ENCODE measurements at regions not wholly inside any gene's neighbourhood (a gene's known extent, or its start where the extent isn't known, plus 50 kb on each side); places are given as distances from the start of the nearest gene placed in this dataset.
"Not testable (repeated sequence)": the region's sequence is repeated elsewhere in the genome, so short reads cannot be mapped to it uniquely, and the experiment has no call there.

DNA sequence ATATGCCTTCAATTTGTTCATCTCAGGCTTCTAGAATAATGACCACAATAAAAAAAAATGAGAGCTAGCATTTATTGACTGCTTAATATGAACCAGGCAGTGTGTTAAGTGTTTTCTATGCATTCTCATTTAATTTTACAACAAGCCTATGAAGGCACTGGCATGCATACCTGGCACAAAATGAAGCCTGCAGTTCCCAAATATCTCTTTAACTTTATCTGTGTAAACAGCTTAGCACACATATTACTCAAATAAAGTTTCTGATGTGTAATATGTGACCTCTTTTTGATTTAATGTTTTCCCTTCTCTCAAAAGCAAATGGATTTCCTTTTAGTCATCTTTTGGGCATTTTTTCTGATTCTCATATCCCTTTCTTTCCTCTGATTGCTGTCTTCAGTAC is 671.8 kb downstream of the PCDH7 start:
- no peak for DNase-seq

DNA sequence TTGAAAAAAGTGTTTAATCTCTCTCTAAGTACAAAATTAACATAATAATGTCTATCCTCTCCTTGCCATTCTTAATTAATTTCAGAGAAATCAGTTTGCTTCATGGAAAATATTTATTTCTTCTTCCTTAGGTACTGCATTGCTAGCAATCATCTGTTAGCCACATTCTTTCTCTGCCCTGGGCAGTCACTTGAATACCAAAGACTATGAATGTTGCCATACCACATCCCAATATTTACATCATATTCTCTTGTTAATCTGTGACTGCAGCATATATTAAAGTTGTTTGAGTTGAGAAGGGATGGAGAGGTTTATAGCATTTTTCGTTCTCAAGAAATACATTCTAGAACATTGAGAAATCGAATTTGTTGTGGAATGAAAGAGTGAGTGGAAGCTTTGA is 672.8 kb downstream of the PCDH7 start:
- DNase-seq: no peak

DNA sequence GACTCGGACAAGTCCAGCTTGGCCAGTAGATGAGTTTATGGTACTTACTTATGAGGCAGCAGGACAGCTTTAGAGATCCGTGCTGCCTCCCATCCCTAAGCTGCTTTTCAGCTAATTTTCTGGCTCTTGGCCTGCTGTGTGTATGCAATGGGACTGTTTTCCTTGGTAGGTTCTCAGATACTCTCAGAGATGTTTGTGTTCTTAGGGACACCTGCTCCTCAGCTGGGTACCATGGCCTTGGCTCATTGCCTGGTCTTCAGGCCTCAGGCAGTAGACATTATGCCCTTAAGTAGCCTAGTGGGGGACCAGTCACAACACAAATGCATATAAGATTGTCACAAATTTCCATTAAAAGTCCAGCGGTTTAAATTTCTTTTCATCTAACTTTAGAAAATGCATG is 688.0 kb downstream of the PCDH7 start:
- DNase-seq: no peak

DNA sequence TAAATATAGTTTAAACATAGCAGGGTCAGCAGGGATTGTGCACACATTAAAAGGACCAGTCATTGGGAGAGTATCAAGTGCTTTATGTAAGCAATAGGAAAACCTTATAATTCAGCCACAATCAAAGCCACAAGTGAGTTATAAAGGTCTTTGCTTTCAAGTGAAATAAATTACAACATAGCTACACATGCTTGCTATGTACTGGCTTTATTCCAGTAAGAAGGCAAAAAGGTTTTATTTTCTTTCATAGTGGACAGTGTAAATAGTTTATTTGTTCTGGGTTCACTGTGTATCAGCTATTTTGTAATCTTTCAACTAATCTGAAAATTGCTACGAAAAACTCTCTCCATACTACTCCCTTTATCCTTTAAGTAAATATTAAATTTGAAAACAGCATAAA is 691.4 kb downstream of the PCDH7 start:
- DNase-seq: no peak

DNA sequence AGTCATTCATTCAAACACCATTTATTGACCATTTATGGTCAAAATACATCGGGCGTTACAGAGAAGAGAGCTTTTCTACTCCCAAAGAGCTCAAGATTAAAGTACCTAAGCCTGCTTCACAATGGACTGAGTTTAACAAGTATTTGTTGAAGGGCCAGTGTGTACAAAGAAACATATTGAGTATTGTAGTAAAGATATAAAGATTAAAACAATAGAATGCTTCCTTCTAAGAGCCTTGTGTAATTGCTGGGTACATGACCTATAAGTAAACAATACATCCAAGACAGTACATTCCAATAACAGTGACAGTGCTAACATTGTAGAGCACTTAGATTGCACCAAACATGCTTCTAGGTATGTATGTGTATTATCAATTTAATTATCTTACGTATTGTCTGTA is 695.5 kb downstream of the PCDH7 start:
- DNase-seq: no peak

DNA sequence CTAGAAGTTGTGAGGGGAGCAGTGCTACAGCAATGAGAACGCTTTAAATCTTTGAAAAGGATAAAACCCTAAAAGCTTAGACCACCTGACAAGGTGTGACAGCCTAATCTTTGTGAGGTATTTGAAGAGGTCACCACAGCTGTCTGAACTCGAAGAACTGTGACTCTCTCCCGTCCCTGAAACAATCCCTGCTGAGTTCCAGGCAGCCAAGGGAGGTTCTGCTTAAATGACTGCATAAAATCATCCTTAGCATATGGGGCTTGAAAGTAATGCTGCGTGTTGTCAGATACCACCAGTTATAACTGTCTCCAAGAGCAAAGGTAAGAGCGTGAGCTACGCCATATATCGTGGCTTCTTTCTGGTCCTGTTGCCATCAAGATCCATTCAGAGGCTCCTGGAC is 696.3 kb downstream of the PCDH7 start:
- DNase-seq: no peak

DNA sequence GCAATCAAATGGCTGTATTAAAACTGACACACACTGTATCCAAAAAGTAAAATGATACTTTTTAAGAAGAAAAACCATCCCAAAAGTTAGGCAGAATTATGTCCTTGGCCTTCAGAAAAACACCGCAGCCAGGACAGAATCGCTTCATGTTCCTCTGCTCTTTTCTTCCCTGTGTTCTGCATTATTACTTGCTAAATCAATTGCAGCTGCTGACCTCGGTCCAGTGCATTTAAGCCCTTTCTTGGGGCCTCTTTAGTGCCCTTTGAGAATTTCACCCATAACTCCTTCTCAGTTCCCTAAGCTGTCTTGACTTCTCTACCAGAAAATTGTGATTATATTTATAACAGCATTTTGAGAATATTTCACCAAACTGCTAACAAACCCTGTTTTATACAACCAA is 696.9 kb downstream of the PCDH7 start:
- peak; percentile 57 for DNase-seq

DNA sequence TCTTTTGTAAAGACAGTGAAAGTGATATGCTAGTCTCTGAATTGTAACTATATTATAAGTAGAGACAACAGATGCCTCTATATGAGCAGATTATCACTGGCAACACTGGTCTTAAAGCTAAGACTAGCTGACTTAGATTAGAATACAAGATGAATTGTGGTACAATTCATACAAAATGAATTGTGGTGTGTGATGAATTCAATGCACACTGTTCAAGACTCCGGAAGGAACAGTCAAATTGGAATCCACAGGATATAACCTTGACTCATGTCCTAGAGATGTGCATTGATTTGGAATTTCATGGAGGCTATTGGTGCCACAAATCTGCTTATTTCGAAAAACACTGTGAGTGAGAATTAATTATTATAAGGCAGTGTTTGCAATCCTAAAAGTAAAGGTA is 701.8 kb downstream of the PCDH7 start:
- DNase-seq: no peak

DNA sequence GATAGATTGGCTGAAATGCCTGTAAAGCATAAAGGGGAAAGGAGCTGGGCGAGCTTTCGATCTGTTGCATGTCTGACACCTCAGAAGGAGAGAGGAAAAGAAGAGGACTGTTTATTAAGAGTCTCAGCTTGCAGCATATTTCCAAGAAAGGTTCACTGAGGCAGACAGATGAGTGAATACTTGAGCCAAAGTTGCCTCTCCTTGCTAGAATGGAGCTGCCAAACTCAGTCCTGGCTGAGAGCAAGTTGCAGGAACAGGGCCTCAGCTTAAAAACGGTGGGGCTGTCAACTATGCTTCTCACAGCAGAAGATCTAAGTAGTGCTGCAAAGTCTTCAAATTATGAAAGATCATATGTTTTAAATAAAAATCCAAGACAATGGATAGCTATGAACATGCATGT is 707.5 kb downstream of the PCDH7 start:
- DNase-seq: no peak

DNA sequence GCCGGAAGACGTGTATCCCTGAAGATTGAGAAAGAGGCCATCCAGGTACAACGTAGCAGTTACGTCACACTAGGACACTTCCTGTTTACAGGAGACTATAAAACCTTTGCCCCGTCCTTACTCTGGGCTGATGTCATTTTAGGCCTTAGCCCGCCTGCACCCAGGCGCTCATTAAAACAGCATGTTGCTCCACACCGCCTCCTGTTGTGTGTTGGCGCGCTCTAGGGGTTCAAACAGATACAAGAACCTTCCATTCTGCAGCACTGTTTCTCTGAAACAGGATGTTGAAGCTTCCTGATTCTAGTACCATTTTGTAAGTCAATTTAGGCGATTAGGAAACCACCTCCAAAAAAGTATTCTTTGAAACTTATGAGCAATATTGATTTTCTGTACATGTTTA is 722.1 kb downstream of the PCDH7 start:
- no peak for DNase-seq

DNA sequence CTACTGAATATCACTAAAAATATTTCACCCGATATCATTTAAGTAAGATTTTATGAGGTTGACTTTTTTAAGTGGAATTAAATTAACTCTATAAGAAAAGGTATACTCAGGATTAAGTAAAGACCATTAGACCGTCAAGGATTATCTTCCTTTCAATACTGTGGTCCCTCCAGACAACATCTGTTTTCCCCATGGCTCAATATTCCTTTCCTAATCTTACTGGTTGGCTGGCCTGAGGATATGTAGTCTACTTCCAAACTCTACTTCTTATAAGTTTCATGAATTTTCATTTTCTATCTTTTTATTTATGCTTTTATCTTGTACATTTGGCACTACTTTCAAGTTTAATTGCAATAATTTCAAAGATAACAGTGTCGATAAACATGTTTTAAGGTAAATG is 725.4 kb downstream of the PCDH7 start:
- no peak for DNase-seq

DNA sequence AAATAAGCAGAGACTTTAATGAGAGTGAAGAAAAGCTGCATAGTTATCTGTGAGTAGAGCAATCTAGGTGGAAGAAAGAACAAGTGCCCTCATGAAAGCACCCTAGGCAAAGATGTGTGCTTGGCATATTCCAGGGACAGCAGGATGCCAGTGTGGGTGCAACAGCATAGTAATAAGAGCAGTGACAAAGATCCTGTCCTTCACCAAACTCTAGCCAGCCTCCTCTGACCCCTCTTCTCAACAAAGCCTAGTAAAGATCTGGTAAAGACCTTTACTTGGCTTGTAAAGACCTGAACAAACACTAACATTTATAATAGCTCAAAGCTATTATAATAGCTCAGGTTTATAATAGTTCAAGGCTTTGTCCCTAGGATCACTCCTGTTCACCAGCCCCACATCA is 735.4 kb downstream of the PCDH7 start:
- peak; percentile 3 for DNase-seq

DNA sequence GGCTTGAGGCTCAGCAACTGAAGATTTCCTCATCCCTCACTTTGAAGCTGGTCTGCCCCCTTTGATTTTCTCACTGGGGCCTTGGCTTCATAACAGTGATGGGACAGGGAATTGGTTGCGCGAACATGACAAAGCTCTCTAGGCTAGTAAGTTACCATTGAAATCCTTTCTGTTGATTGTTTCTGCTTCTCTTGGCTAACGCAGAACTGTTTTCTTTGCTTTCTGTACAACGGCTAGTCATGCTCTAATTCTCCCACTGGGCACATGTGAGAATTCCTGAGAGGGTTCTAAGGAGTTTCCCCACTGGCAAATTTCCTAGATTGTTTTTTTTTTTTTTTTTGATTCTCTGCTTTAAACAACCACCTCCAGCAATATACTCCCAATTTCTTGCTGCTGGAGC is 738.6 kb downstream of the PCDH7 start:
- peak; percentile 26 for DNase-seq

DNA sequence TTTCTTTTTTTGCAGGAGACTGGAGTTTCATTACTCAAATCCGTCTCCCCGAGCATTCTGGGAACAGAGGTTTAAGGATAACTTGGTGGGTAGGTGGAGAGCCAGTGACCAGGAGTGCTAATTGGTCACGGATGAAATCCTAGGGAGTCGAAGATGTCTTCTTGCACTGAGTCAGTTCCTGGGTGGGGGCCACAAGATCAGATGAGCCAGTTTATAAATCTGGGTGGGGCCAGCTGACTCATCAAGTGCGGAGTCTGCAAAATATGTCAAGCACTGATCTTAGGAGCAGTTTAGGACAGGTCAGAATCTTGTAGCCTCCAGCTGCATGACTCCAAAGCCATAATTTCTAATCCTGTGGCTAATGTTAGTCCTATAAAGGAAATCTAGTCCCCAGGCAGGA is 741.3 kb downstream of the PCDH7 start:
- DNase-seq: no peak

DNA sequence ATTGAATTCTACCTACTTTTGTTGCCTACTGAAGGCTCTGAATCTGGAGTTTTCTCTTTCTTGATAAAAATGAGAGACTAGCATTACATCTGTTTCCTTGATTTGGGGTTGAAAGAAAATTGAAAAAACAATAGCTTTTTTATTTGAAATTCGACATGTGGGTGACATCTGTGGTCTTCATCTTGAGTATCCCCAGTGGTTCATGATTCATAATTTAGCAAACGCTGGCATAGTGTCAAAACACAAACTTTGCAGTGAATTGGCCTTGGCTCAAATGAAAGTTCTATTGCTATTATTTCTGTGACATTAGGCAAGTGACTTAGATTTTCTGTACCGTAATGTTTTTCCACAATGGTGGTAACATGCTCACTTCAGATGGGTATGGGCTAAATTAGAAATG is 747.6 kb downstream of the PCDH7 start:
- DNase-seq: peak; percentile 10

DNA sequence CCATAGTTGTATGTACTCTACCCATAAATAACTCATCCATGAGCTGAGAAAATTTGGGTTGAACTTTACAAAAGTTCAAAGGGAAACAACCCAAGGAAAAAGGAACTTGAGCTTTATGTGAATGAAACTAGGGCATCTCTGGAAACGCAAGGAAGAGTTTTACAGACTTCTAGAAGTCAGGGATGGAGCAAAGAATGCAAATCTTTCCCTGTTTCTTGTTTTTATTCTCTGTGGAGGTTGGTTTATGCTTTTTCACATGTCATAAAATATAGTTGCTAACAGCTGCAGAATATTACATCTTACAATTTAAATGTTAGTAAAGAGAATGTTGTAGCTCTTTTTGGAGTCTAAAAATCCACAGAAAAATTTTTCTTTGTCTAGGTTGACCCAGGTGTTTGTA is 754.1 kb downstream of the PCDH7 start:
- no peak for DNase-seq

DNA sequence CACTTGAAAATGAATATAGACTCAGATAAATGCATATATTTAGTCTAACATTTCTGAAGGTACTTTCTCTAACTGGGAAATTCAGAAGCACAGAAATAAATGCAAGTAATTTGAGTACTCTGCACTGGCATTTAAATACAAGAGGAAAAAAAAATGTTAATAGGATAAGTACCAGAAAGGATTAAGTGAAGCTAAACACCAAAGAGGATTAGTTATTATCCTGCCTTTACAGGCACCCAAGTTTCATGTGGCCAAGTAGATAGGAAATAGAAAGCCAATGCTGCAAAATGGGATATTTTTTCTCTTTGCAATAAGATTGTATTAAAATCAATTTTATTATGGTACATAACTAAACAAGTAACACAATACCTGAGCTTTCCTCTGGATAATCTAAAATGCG is 762.5 kb downstream of the PCDH7 start:
- DNase-seq: peak; percentile 11

DNA sequence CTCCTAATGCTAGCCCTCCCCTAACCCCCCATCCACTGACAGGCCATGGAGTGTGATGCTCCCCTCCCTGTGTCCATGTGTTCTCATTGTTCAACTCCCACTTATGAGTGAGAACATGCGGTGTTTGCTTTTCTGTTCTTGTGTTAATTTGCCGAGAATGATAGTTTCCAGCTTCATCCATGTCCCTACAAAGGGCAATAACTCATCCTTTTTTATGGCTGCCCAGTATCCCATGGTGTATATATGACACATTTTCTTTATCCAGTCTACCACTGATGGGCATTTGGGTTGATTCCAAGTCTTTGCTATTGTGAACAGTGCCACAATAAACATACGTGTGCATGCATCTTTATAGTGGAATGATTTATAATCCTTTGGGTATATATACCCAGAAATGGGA is 779.0 kb downstream of the PCDH7 start:
- not testable (repeated sequence) for DNase-seq

DNA sequence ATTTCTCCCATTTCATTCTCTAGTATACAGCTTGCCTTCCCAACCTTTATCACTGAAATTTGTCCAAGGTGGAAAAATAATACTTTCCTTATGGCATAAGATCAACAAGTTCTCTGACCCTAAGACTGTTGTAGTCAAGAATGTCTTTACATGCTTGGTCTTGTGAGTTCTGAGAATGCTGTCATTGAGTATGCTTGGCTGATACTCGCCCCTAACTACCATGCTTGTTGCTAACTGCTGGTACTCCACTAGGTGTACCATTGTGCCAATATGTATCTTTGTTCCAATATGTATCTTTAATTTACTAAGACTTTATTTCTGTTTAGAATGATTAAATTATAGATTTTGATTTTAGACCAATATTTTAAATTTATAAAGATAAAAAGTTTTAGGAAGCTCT is 796.4 kb downstream of the PCDH7 start:
- DNase-seq: no peak

DNA sequence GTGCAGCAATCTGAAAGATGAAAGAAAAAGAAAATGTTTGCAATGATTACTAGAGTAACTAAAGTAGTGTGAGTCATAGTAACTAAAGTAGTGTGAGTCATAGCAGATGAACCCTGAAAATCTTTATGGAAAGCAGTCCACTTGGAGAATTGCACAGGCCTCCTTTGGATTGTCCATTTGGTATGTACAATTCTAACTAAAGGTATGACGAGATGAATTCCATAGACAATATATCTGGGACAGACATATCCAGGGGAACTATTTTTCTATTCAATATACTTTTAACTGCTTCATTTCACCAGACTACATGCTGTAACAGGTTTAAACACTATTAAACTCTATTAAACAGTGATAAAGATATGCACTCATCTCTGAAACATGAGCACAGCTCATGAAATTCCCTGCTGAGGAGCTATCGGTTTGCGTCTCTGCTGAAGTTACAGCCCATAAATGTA is 798.7 kb downstream of the PCDH7 start:
- no peak for DNase-seq

DNA sequence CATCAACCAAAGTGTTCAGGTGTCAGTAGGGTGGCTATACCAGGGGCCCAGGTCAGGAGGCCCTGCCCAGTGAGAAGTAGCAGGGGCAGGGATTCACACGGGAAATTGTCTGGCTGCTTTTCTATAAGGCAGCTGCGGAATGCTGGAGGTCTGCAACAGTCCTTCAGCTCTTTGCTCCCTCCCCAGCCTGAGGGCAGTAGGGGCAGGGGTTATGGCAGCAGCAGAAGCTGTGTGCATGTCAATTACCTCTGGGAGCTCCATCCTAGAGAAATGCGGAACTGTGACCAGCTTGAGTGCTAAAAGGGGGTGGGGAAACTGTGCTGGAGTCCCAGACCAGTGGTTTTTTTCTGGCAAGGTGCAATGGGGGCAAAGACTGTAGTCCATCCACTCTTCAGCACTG is 810.4 kb downstream of the PCDH7 start:
- DNase-seq: no peak

DNA sequence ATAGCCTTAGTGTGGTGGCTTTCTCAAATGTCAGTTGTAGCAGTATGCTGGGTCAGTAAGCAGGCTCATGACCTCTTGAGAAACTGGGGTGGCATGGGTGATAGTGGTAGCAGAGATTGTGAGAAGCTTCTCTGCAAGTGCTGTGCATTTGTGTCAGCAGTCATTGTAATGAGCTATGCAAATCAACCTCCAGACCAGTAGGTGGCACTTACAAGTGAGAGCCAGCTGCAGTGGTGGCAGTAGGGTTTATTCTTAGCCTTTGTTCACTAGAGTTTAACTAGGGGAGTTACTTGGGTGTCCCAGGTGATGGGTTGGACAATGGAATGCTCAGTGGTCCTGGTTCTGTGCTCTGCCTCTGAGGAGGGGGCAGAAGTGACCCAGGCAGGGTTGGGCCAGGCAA is 818.7 kb downstream of the PCDH7 start:
- DNase-seq: no peak

DNA sequence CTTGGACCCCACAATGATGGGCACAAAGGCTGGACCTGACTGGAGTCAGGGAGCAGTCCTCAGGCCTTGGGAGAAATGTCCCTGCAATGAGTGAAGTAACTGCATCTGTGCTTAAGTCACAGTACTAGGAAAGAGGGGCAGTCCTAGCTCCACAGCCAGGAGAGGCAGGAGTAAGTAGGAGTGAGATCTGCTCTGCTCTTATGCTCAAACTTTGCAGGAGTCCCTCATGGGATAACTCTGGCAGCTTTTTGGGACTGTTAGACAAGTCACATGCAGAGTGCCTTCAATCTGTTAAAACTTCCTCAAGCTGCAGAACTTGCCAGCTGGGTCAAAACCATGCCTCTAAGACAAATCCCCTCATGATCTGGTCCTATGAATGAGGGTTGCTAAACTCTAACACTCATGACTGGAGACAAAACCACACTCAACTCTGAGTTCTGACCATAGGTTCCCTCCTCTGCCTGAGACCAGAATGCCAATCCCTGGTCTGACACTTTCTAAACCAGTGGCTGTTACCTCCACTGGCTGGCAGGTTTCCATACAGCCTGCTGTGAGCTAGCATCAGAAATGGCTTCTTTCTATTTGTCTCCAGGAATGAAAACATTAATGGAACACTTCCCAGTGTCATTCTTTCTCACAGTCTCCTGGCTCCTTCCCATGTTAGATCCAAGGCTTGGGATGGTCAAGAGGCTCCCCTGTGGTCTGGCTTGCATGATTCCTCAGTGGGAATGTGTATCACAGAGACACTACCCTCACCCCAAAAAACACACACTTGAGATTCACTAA is 819.3 kb downstream of the PCDH7 start:
- no peak for DNase-seq

DNA sequence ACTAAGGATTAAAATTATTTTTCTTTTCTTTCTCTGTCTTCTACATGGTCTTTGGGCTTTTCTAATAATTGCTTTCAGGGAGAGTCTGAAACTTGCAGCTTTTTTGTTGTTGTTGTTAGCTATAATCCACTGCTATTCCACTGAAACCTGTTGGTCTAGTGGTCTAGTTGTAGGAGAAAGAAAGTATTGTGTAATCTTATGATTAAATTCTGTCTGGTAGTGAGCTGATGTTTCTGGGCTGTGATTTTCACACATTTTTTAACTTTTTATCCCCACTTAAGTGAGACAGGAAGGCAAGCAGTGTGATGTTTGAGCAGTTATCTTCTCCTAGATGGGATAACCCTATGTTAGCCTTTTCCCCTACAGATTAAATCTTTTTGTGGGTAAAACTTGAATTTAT is 825.2 kb downstream of the PCDH7 start:
- no peak for DNase-seq

DNA sequence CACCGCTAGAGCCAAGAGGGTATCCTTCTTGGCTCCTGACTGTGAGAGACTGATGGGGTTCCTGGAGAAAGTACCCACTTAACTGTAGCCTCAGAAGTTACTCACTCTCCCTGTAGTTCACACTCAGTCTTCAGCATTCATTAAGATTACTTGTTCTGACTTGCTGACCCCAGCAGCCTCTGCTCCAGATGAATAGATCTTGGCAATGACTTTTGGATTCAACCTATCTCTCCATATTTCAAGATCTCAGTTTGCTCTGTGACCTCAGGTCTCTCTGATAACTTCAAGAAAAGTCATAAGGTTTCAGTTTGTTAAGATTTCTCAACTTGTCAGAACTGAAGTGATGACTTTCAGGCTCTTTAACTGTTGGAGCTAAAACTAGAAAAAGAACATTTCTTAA is 825.6 kb downstream of the PCDH7 start:
- DNase-seq: no peak

Measured in eye (tissue), 1 donor.